ENCODE measurements at regions not wholly inside any gene's neighbourhood (a gene's known extent, or its start where the extent isn't known, plus 50 kb on each side); places are given as distances from the start of the nearest gene placed in this dataset.

- Histone ChIP-seq H3F3A (ENCODE audit: insufficient read depth, low read length, poor library complexity, severe bottlenecking) (no peaks in the 10 kb centered on the region), H3K27ac (ENCODE audit: low read length) (no peak overlapping the region)
- TF ChIP-seq TAF1 (IDR thresholded peaks at IDR 0.05; ENCODE audit: low read depth) (no peak), EZH2 (IDR thresholded peaks at IDR 0.05; ENCODE audit: borderline replicate concordance, insufficient read depth, low read length, poor library complexity, severe bottlenecking) (no peak), EP300 (conservative IDR thresholded peaks at IDR 0.05; ENCODE audit: poor library complexity, severe bottlenecking) (no peak), RAD21 (conservative IDR thresholded peaks at IDR 0.05) (no peak), POLR2AphosphoS5 (IDR thresholded peaks at IDR 0.05) (no peak), MXI1 (conservative IDR thresholded peaks at IDR 0.05; ENCODE audit: poor library complexity, severe bottlenecking) (no peak), CTCF (IDR thresholded peaks at IDR 0.05; ENCODE audit: poor library complexity, severe bottlenecking) (no peak), SMC3 (conservative IDR thresholded peaks at IDR 0.05; ENCODE audit: poor library complexity) (no peak), REST (IDR thresholded peaks at IDR 0.05; ENCODE audit: borderline replicate concordance) (no peak)
Observed at GRCh38 chr15:39272901-39273300, 308.0 kb upstream of the THBS1 start.

GRCh38 chr15:39273717-39274411 is 307.0 kb upstream of the THBS1 start:
- H4K20me1 ChIP-seq (ENCODE audit: insufficient read depth) = no peaks in the 10 kb centered on the region
- no peak overlapping the region for H3K4me3 ChIP-seq (ENCODE audit: low read length)
- H2AFZ ChIP-seq (ENCODE audit: low read depth, low read length) = no peak overlapping the region
- no peaks in the 10 kb centered on the region for H3K9me2 ChIP-seq (ENCODE audit: insufficient read depth, low read length)
- H3K27me3 ChIP-seq (ENCODE audit: insufficient read depth, low read depth, low read length) = peaks cover 19% of the 10 kb centered on the region
- no peaks in the 10 kb centered on the region for H3K9me3 ChIP-seq (ENCODE audit: low read length)
- no peaks in the 10 kb centered on the region for H3F3A ChIP-seq (ENCODE audit: insufficient read depth, low read length, poor library complexity, severe bottlenecking)
- H3K79me2 ChIP-seq (replicated peaks; ENCODE audit: insufficient read depth, low read length) = no peaks in the 10 kb centered on the region
- TF ChIP-seq CTCF (IDR thresholded peaks at IDR 0.05; ENCODE audit: poor library complexity, severe bottlenecking) (no peak), SMC3 (conservative IDR thresholded peaks at IDR 0.05; ENCODE audit: poor library complexity) (no peak), EZH2 (IDR thresholded peaks at IDR 0.05; ENCODE audit: borderline replicate concordance, insufficient read depth, low read length, poor library complexity, severe bottlenecking) (no peak), REST (IDR thresholded peaks at IDR 0.05; ENCODE audit: borderline replicate concordance) (no peak), TAF1 (IDR thresholded peaks at IDR 0.05; ENCODE audit: low read depth) (no peak), RAD21 (conservative IDR thresholded peaks at IDR 0.05) (no peak), POLR2AphosphoS5 (IDR thresholded peaks at IDR 0.05) (no peak), EP300 (conservative IDR thresholded peaks at IDR 0.05; ENCODE audit: poor library complexity, severe bottlenecking) (no peak), MXI1 (conservative IDR thresholded peaks at IDR 0.05; ENCODE audit: poor library complexity, severe bottlenecking) (no peak)
- no peak overlapping the region for H3K4me2 ChIP-seq (ENCODE audit: low read length)
- no peaks in the 10 kb centered on the region for H3K36me3 ChIP-seq (ENCODE audit: insufficient read depth, low read length)
- no peak overlapping the region for H3K9ac ChIP-seq (ENCODE audit: low read length)
- no peak overlapping the region for H3K27ac ChIP-seq (ENCODE audit: low read length)

More at GRCh38 chr15:39272901-39273300, 308.0 kb upstream of the THBS1 start:
- H4K20me1 ChIP-seq (ENCODE audit: insufficient read depth) = no peaks in the 10 kb centered on the region
- no peaks in the 10 kb centered on the region for H3K79me2 ChIP-seq (replicated peaks; ENCODE audit: insufficient read depth, low read length)
- H3K4me2 ChIP-seq (ENCODE audit: low read length) = no peak overlapping the region
- no peaks in the 10 kb centered on the region for H3K9me2 ChIP-seq (ENCODE audit: insufficient read depth, low read length)
- peaks cover 20% of the 10 kb centered on the region for H3K27me3 ChIP-seq (ENCODE audit: insufficient read depth, low read depth, low read length)
- no peak overlapping the region for H3K4me3 ChIP-seq (ENCODE audit: low read length)
- H3K9ac ChIP-seq (ENCODE audit: low read length) = no peak overlapping the region
- H3K36me3 ChIP-seq (ENCODE audit: insufficient read depth, low read length) = no peaks in the 10 kb centered on the region
- no peak overlapping the region for H2AFZ ChIP-seq (ENCODE audit: low read depth, low read length)
- H3K9me3 ChIP-seq (ENCODE audit: low read length) = no peaks in the 10 kb centered on the region
